Epithelial cell of prostate (primary cell): ENCODE measurements at regions not wholly inside any gene's neighbourhood (a gene's known extent, or its start where the extent isn't known, plus 50 kb on each side); places are given as distances from the start of the nearest gene placed in this dataset.

Experiments used
- DNase-seq: peaks from one replicate; pipeline ENCODE4 v3.0.0-alpha.2; 2011; ENCODE audit warnings: low read depth, low spot score
- H3K27ac ChIP-seq: fragments of 450-650 bp; 2 replicates; pipeline ENCODE4 v1.5.1; 2017; ENCODE audit warnings: mild to moderate bottlenecking

DNA sequence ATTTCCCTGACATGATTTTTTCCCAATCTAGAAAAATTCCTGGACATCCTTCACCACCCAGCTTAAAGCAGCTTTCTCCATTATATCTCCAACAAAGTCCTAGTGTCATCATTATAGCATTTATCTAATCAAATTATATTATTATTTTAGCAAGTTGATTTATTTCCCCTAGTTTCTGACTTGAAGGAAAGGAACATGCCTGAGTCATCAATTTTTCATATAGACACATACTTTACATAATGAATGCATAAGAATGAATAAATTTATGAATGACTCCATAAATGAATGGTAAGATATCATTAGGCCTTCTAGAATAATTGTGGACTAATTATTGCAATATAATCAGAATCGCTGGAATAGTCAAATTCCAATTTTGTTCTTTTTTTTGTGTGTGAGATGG, 79.4 kb upstream of the COL11A1 start:
- H3K27ac ChIP-seq, result no peak overlapping the region
- DNase-seq, result no peak

DNA sequence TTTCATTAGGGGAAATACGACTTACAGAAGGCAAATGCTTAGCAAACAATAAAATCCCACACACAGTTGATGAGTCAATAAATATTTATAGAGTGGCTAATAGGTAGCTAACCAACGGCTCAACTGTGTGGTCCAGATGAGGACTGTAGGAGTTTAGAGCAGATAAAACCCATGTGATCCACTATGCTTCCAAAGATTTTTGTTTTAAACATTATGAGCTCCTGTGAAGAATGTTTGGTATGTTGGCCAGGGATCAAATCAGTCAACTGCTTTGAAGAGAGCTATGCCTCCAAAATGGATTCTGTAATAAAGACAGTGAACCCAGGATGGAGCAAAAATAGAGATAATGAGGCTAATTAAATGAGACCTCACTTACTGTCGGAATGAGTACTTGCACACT, 72.3 kb upstream of the COL11A1 start:
- H3K27ac ChIP-seq, result no peak overlapping the region
- no peak for DNase-seq

DNA sequence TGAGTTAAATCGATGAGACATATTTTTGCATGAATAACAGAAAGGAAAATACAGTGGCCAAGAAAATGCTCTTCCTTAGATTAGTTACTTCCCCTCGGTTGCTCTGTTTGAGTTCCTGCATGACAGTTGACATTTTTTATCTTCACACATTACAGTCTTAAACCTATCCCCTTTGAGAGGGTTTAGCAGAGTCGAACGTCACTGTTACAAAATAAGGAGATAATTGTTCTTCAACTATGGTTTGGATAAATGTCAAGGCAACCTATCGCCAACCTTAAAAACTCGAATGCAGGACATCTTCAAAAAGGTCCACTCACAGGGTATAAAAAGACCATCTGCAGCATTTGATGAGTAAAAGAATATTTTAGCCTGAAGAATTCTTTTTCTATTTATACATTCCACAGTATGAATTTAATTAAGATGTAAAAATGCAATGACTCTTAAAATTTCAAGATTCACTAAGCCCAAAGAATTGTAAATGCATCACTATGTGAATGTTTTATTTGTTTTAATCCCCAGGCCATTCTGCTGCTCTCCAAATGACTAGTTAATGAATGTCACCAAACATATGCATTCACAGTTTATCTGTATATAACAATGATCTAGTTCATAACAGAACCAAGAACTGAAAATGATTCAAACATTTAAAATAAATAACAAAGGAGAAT, 68.9 kb upstream of the COL11A1 start:
- no peak overlapping the region for H3K27ac ChIP-seq
- no peak for DNase-seq

DNA sequence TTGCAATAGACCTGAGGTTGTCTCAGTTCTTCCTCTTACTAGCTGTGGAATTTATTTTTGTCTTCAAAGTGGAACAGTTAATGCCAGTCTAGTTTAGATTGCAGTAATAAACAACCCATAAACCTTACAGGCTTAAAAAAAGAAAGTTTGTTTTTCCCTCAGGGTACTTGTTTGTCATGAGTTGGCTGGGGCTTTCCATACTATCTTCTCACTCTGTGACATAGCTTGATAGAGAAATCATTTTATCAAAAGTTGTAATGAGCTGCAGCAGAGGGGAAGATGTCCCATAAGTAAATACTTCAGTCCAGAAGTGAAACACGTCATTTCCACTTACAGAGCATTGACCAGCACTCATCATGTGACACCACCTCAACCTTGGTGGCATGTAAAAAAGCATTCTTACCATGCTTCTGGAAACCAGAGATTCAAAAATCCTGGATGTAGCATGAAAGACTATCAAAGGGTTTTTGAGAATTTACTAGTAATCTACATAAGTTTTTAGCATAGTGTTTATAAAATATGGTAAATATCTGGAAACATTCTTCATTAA, 62.8 kb upstream of the COL11A1 start:
- no peak for DNase-seq
- H3K27ac ChIP-seq, result no peak overlapping the region

DNA sequence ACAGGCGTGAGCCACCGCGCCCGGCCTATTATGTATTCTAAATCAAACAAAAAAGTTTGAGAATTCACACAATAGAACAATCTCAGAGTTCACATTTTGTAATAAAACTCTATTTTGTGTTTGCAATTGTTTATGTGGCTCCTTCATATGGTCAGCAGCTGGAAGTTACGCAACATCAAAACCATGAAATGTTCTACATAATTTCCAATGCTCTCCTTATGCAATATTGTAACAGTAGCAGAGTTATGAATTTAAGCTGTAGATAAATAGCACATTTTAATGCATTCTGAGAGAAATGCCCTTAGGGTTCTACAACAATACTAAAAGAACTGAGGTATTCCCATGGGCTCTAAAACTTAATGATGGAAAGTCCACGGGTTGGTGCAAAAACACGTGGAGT, 62.3 kb upstream of the COL11A1 start:
- no peak for DNase-seq
- no peak overlapping the region for H3K27ac ChIP-seq

DNA sequence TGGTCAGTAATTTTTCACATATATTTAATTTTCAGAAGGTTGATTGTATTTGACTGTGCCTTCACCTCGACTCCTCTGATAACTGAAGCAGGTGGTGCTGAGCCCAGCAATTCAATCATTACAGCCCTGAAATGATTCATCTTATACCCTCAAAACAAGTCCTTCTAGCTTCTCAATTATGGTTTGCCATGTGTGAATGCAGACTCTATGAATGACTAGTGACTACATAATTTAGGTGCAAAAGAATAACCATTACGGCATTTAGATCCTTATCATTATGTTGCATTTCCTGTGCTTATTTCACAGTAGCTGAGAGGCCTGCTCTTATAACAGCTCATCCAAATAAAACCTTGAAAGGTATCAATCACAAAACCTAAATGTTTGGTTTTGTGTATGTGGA, 54.0 kb upstream of the COL11A1 start:
- no peak overlapping the region for H3K27ac ChIP-seq
- no peak for DNase-seq

DNA sequence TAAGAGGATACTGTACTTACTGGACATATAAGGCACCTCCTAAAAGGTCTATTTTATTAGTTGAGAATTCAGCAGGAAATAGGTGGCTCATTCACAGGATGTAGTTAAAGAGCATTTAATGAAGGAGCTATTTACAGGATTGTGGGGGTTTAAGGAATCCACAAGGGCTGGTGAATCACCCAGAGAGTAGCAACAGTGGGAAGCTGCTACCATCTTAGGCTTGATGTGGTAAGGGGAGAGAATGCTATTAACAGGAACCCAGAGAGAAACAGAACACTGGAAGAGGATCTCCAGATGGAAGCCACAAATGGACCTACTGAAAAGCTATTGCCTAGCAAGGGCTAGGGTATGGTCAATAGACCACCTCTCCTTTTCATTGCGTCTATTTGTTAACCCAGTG, 52.0 kb upstream of the COL11A1 start:
- no peak for DNase-seq
- H3K27ac ChIP-seq, result no peak overlapping the region
